Thoracic aorta (tissue), 2 donors: ENCODE measurements at regions not wholly inside any gene's neighbourhood (a gene's known extent, or its start where the extent isn't known, plus 50 kb on each side); places are given as distances from the start of the nearest gene placed in this dataset.
"Not testable (repeated sequence)": the region's sequence is repeated elsewhere in the genome, so short reads cannot be mapped to it uniquely, and the experiment has no call there.

Experiments
- ATAC-seq: fragments of 150-250 bp; one replicate; pipeline ENCODE4 v1.8.0; 2017; ENCODE audit warnings: low read depth; ENCODE audit not compliant: insufficient number of reproducible peaks, low FRiP score
- DNase-seq: peaks from one replicate; pipeline ENCODE4 v3.0.0-alpha.2; 2020; ENCODE audit warnings: low spot score
- H3K27ac ChIP-seq, 2 donors: fragments of 200-600 bp; sonication (generic); 1 replicate in 1 of 2; 2 replicates in 1 of 2; pipeline ENCODE4 v1.5.1; 2016; ENCODE audit warnings: mild to moderate bottlenecking in 2 of 2, moderate library complexity in 2 of 2
- H3K27me3 ChIP-seq: fragments of 200-600 bp; sonication (generic); replicated peaks from 2 replicates; pipeline ENCODE4 v1.6.0; 2016; ENCODE audit warnings: mild to moderate bottlenecking; ENCODE audit not compliant: insufficient read depth
- H3K36me3 ChIP-seq: fragments of 200-600 bp; sonication (generic); one replicate; pipeline ENCODE4 v1.5.1; 2016
- H3K4me1 ChIP-seq, 2 donors: fragments of 200-600 bp; sonication (generic); 1 replicate in 1 of 2; 2 replicates in 1 of 2; pipeline versions ENCODE4 v1.5.1 to v1.6.0; 2016; ENCODE audit warnings: low read depth in 2 of 2, mild to moderate bottlenecking in 1 of 2; ENCODE audit not compliant: control insufficient read depth in 1 of 2
- H3K4me3 ChIP-seq: fragments of 200-600 bp; sonication (generic); 2 replicates; pipeline ENCODE4 v1.5.1; 2016; ENCODE audit warnings: mild to moderate bottlenecking
- H3K9me3 ChIP-seq: fragments of 200-600 bp; sonication (generic); 2 replicates; pipeline ENCODE4 v1.5.1; 2016
- CTCF ChIP-seq: fragments of 200-600 bp; sonication (generic); IDR thresholded peaks from one replicate; pipeline ENCODE4 v1.5.1; 2019; ENCODE audit warnings: antibody characterized with exemption

DNA sequence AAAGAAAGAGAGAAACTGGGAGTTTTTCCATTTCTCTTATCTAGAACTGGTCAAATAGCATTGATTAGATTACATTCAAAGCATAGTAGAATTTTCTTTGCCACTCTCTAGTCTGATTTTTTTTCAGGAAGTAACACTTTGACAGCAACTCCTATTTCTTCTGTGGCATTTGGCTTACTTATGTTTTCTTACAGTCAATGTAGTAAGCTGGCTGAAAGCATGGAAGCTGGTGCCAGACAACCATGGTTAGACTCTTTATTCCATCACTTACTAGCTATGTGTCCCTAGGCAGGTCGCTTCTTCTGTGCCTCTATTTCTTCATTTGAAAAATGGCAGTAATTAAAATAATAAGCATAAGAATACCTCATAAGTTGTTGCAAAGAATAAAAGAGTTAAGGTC lies 54.2 kb upstream of the OPRM1 start:
- Histone ChIP-seq H3K4me3 (no peak overlapping the region), H3K36me3 (no peaks in the 10 kb centered on the region), H3K27me3 (no peaks in the 10 kb centered on the region), H3K9me3 (no peaks in the 10 kb centered on the region), H3K27ac (no peak overlapping the region), H3K4me1 (peaks cover 0 to 19% of the 10 kb centered on the region in 2 donors)
- DNase-seq: no peak
- no peak for ATAC-seq
- TF ChIP-seq CTCF: no peak

GRCh38 chr6:153980171-153980570 lies 58.9 kb upstream of the OPRM1 start:
- Histone ChIP-seq H3K4me3 (no peak overlapping the region), H3K4me1 (no peaks in the 10 kb centered on the region), H3K27ac (no peak overlapping the region), H3K27me3 (no peaks in the 10 kb centered on the region), H3K36me3 (no peaks in the 10 kb centered on the region), H3K9me3 (no peaks in the 10 kb centered on the region)
- no peak for DNase-seq
- no peak for TF ChIP-seq CTCF
- no peak for ATAC-seq

- H3K4me3 ChIP-seq, H3K27me3 ChIP-seq, H3K27ac ChIP-seq, H3K36me3 ChIP-seq, DNase-seq, H3K4me1 ChIP-seq, ATAC-seq, H3K9me3 ChIP-seq: not testable (repeated sequence)
These were observed 60.0 kb upstream of the OPRM1 start for GRCh38 chr6:153978911-153979548.

GRCh38 chr6:153976921-153977693 lies 61.9 kb upstream of the OPRM1 start:
- ATAC-seq (no peak), DNase-seq (no peak)
- no peaks in the 10 kb centered on the region for H3K4me1 ChIP-seq
- H3K4me3 ChIP-seq: no peak overlapping the region
- no peaks in the 10 kb centered on the region for H3K27me3 ChIP-seq
- no peaks in the 10 kb centered on the region for H3K9me3 ChIP-seq
- no peak overlapping the region for H3K27ac ChIP-seq
- no peak for TF ChIP-seq CTCF
- no peaks in the 10 kb centered on the region for H3K36me3 ChIP-seq

GRCh38 chr6:153966001-153966400 lies 73.0 kb upstream of the OPRM1 start:
- Histone ChIP-seq H3K9me3 (no peaks in the 10 kb centered on the region), H3K4me1 (no peaks in the 10 kb centered on the region), H3K4me3 (no peak overlapping the region), H3K27ac (no peak overlapping the region), H3K27me3 (no peaks in the 10 kb centered on the region), H3K36me3 (no peaks in the 10 kb centered on the region)
- no peak for TF ChIP-seq CTCF
- no peak for ATAC-seq
- no peak for DNase-seq
